Activated B cell treated with CpG ODN at 0.5 μM for 24 hours (primary cell): ENCODE measurements at regions not wholly inside any gene's neighbourhood (a gene's known extent, or its start where the extent isn't known, plus 50 kb on each side); places are given as distances from the start of the nearest gene placed in this dataset.

ENCODE experiments used
- ATAC-seq: fragments of 200-7000 bp; cut with Tn5 transposase; one replicate; pipeline ENCODE4 v1.10.0; 2021; ENCODE audit warnings: low read depth, mild to moderate bottlenecking, moderate library complexity
- CTCF ChIA-PET: fragments of 350-600 bp; sonication (Branson Sonifier 250); formaldehyde crosslinking; loops from one replicate; lab custom pipeline; 2021; ENCODE audit warnings: antibody characterized with exemption; lab: Charles Lee
- POLR2A ChIA-PET: fragments of 350-600 bp; sonication (Branson Sonifier 250); formaldehyde crosslinking; loops from one replicate; lab custom pipeline; 2021; ENCODE audit warnings: antibody characterized with exemption; lab: Charles Lee
- DNase-seq: peaks from one replicate; pipeline ENCODE4 v3.0.0; 2022
- H3K27ac Mint-ChIP-seq: one replicate; pipeline ENCODE4 v1.8.0; 2020; ENCODE audit warnings: mixed read lengths
- H3K27me3 Mint-ChIP-seq: one replicate; pipeline ENCODE4 v1.8.0; 2021; ENCODE audit warnings: mixed read lengths
- H3K36me3 Mint-ChIP-seq: one replicate; pipeline ENCODE4 v1.8.0; 2021; ENCODE audit warnings: low read depth, mixed read lengths
- H3K4me1 Mint-ChIP-seq: one replicate; pipeline ENCODE4 v1.8.0; 2021; ENCODE audit warnings: mixed read lengths
- H3K4me3 Mint-ChIP-seq: one replicate; pipeline ENCODE4 v1.8.0; 2020; ENCODE audit warnings: mild to moderate bottlenecking, mixed read lengths
- H3K9me3 Mint-ChIP-seq: one replicate; pipeline ENCODE4 v1.8.0; 2020; ENCODE audit warnings: mixed read lengths
- CTCF ChIP-seq: fragments of 200-600 bp; IDR thresholded peaks from one replicate; pipeline ENCODE4 v1.8.0; 2022; ENCODE audit warnings: antibody characterized with exemption, mild to moderate bottlenecking
- intact Hi-C: fragments of 100-400 bp; cut with micrococcal nuclease; formaldehyde crosslinking; loops from one replicate; pipeline ENCODE4 v1.15.1; 2024

- CTCF ChIA-PET, result no interaction called here
- no peak overlapping the region for H3K4me3 Mint-ChIP-seq
- POLR2A ChIA-PET, result no interaction called here
- H3K27me3 Mint-ChIP-seq, result no peaks in the 10 kb centered on the region
- intact Hi-C loops, result no loop called here
- TF ChIP-seq CTCF, result no peak
- H3K4me1 Mint-ChIP-seq, result no peaks in the 10 kb centered on the region
- ATAC-seq, result no peak
- H3K27ac Mint-ChIP-seq, result no peak overlapping the region
- H3K36me3 Mint-ChIP-seq, result no peaks in the 10 kb centered on the region
- no peaks in the 10 kb centered on the region for H3K9me3 Mint-ChIP-seq
- DNase-seq, result no peak
Measured at GRCh38 chr5:57549566-57549965, 67.0 kb upstream of the ACTBL2 start.

- DNase-seq (no peak), ATAC-seq (no peak)
- Mint-ChIP-seq H3K27ac (no peak overlapping the region), H3K4me3 (no peak overlapping the region), H3K4me1 (no peaks in the 10 kb centered on the region), H3K36me3 (no peaks in the 10 kb centered on the region), H3K9me3 (no peaks in the 10 kb centered on the region), H3K27me3 (peaks cover 4% of the 10 kb centered on the region)
- ChIA-PET CTCF (no interaction called here), POLR2A (no interaction called here)
- intact Hi-C loops, result no loop called here
- no peak for TF ChIP-seq CTCF
Measured at GRCh38 chr5:57540823-57541222, 58.2 kb upstream of the ACTBL2 start.

- H3K4me3 Mint-ChIP-seq, result no peak overlapping the region
- no peaks in the 10 kb centered on the region for H3K4me1 Mint-ChIP-seq
Measured at GRCh38 chr5:57539281-57539701, 56.7 kb upstream of the ACTBL2 start.

GRCh38 chr5:57538341-57538955 lies 55.8 kb upstream of the ACTBL2 start:
- no peak overlapping the region for H3K27ac Mint-ChIP-seq
- CTCF ChIA-PET, result no interaction called here
- POLR2A ChIA-PET, result no interaction called here
- H3K36me3 Mint-ChIP-seq, result no peaks in the 10 kb centered on the region
- ATAC-seq (no peak), DNase-seq (no peak)
- intact Hi-C loops, result no loop called here
- no peaks in the 10 kb centered on the region for H3K9me3 Mint-ChIP-seq
- no peak overlapping the region for H3K4me3 Mint-ChIP-seq
- no peaks in the 10 kb centered on the region for H3K4me1 Mint-ChIP-seq
- TF ChIP-seq CTCF, result no peak
- peaks cover 4% of the 10 kb centered on the region for H3K27me3 Mint-ChIP-seq

More at GRCh38 chr5:57539281-57539701, 56.7 kb upstream of the ACTBL2 start:
- TF ChIP-seq CTCF, result no peak
- ATAC-seq (no peak), DNase-seq (no peak)
- no peaks in the 10 kb centered on the region for H3K36me3 Mint-ChIP-seq
- CTCF ChIA-PET, result no interaction called here
- intact Hi-C loops, result no loop called here
- POLR2A ChIA-PET, result no interaction called here
- H3K27me3 Mint-ChIP-seq, result peaks cover 4% of the 10 kb centered on the region
- H3K27ac Mint-ChIP-seq, result no peak overlapping the region
- H3K9me3 Mint-ChIP-seq, result no peaks in the 10 kb centered on the region

- no peaks in the 10 kb centered on the region for H3K4me1 Mint-ChIP-seq
- no peak for TF ChIP-seq CTCF
- POLR2A ChIA-PET, result no interaction called here
- H3K27ac Mint-ChIP-seq, result no peak overlapping the region
- no peaks in the 10 kb centered on the region for H3K36me3 Mint-ChIP-seq
- CTCF ChIA-PET, result no interaction called here
- ATAC-seq, result no peak
- no peaks in the 10 kb centered on the region for H3K9me3 Mint-ChIP-seq
- no peak overlapping the region for H3K4me3 Mint-ChIP-seq
- intact Hi-C loops, result no loop called here
- H3K27me3 Mint-ChIP-seq, result peaks cover 4% of the 10 kb centered on the region
- DNase-seq, result no peak
Measured at GRCh38 chr5:57537811-57538210, 55.2 kb upstream of the ACTBL2 start.
